Endothelial cell of umbilical vein (primary cell): ENCODE measurements at regions not wholly inside any gene's neighbourhood (a gene's known extent, or its start where the extent isn't known, plus 50 kb on each side); places are given as distances from the start of the nearest gene placed in this dataset.
A peak's percentile ranks its signal among the peaks of the same experiment; 100 is the strongest.

ENCODE experiments used
- BruUV-seq: library from RNA; stranded (reverse); fragments of 400-500 nt; replicated peaks from 2 replicates; lab custom pipeline; 2021; lab: Mats Ljungman, UMichigan
- CTCF ChIA-PET: fragments of 300-600, 350-600 bp; sonication (Branson Sonifier 250); formaldehyde crosslinking; loops from one replicate; lab custom pipeline; 2021; ENCODE audit warnings: antibody characterized with exemption, inconsistent platforms; lab: Charles Lee
- POLR2A ChIA-PET: fragments of 300-600, 350-600 bp; sonication (Branson Sonifier 250); formaldehyde crosslinking; loops from one replicate; lab custom pipeline; 2021; ENCODE audit warnings: antibody characterized with exemption, inconsistent platforms; lab: Charles Lee
- DNase-seq: peaks from one replicate; pipeline ENCODE4 v3.0.0-alpha.2; 2011; ENCODE audit warnings: low read depth, low spot score
- FAIRE-seq: peaks from 2 replicates; lab custom pipeline; 2011; peaks lifted over from hg19 to GRCh38; lab: Jason Lieb, UNC
- H2AFZ ChIP-seq: 2 replicates; pipeline ENCODE4 v1.6.0; 2012; ENCODE audit warnings: low read depth, low read length, control low read depth, inconsistent platforms
- H3K27ac ChIP-seq: 2 replicates; pipeline ENCODE4 v1.5.1; 2011; ENCODE audit warnings: low read depth, mild to moderate bottlenecking, control low read depth, low read length, moderate library complexity; ENCODE audit not compliant: insufficient read depth
- H3K27me3 ChIP-seq, 2 experiments: 2 replicates each; pipeline versions ENCODE4 v1.6.0 to v1.6.1; 2011; ENCODE audit warnings: low read length in 2 of 2, mixed read lengths in 1 of 2; ENCODE audit not compliant: control insufficient read depth in 2 of 2, insufficient read depth in 2 of 2
- H3K36me3 ChIP-seq, 2 experiments: 2 replicates in 1 of 2; 3 replicates in 1 of 2; pipeline ENCODE4 v1.5.1; 2011; ENCODE audit warnings: low read length in 2 of 2, mild to moderate bottlenecking in 1 of 2, moderate library complexity in 1 of 2; ENCODE audit not compliant: control insufficient read depth in 2 of 2, insufficient read depth in 2 of 2; ENCODE audit errors: extremely low read depth in 1 of 2
- H3K4me1 ChIP-seq: 3 replicates; pipeline ENCODE4 v1.5.1; 2011; ENCODE audit warnings: mild to moderate bottlenecking, low read length; ENCODE audit not compliant: control insufficient read depth, insufficient read depth; ENCODE audit errors: extremely low read depth
- H3K4me2 ChIP-seq: 2 replicates; pipeline ENCODE4 v1.6.1; 2011; ENCODE audit warnings: low read length, control low read depth, mixed read lengths; ENCODE audit not compliant: insufficient read depth
- H3K4me3 ChIP-seq, 3 experiments: fragments of 200-600 bp in 1 of 3; sonication (generic), shearing (Covaris generic) in 1 of 3; replicated peaks in 1 of 3; 2 replicates each; pipeline ENCODE4 v1.5.1; 2011 to 2016; ENCODE audit warnings: control low read depth in 3 of 3, low read length in 3 of 3, mild to moderate bottlenecking in 2 of 3, inconsistent platforms in 1 of 3, low read depth in 1 of 3, moderate library complexity in 1 of 3; ENCODE audit not compliant: insufficient read depth in 1 of 3
- H3K79me2 ChIP-seq: 2 replicates; pipeline ENCODE4 v1.6.0; 2012; ENCODE audit warnings: low read length, inconsistent platforms; ENCODE audit not compliant: control insufficient read depth, insufficient read depth
- H3K9ac ChIP-seq: replicated peaks from 2 replicates; pipeline ENCODE3; 2011; ENCODE audit warnings: low read length, control low read depth; ENCODE audit not compliant: insufficient read depth; ENCODE audit errors: extremely low read depth
- H3K9me1 ChIP-seq: replicated peaks from 3 replicates; pipeline ENCODE4 v1.6.0; 2011; ENCODE audit warnings: mild to moderate bottlenecking, low read length; ENCODE audit not compliant: control insufficient read depth, insufficient read depth; ENCODE audit errors: extremely low read depth
- H3K9me3 ChIP-seq: replicated peaks from 2 replicates; pipeline ENCODE4 v1.5.1; 2012; ENCODE audit warnings: low read length, inconsistent platforms; ENCODE audit not compliant: control insufficient read depth, insufficient read depth
- H4K20me1 ChIP-seq: replicated peaks from 2 replicates; pipeline ENCODE3; 2011; ENCODE audit warnings: mild to moderate bottlenecking, low read length; ENCODE audit not compliant: control insufficient read depth, insufficient read depth; ENCODE audit errors: extremely low read depth
- JUN ChIP-seq: IDR thresholded peaks from 2 replicates; pipeline ENCODE4 v1.6.1; 2011; ENCODE audit warnings: borderline replicate concordance, low read depth; ENCODE audit not compliant: insufficient read length, insufficient read depth
- POLR2AphosphoS5 ChIP-seq: IDR thresholded peaks from 2 replicates; pipeline ENCODE4 v1.6.1; 2012; ENCODE audit warnings: low read depth, mild to moderate bottlenecking, control low read depth, low read length, moderate library complexity; ENCODE audit not compliant: insufficient read depth
- dilution Hi-C: fragments of 300-500 bp; cut with MboI; formaldehyde crosslinking; loops from one replicate; pipeline ENCODE4 v1.15.0; 2019; ENCODE audit warnings: low sequenced_read_pairs; ENCODE audit not compliant: extremely low pct_ligation_motif_present
- intact Hi-C: fragments of 100-400 bp; cut with micrococcal nuclease; formaldehyde crosslinking; loops from one replicate; pipeline ENCODE4 v1.10.0; 2022
- TF ChIP-seq, protein P1 (sequence below): IDR thresholded peaks from 2 replicates; pipeline ENCODE4 v1.6.1; 2011; ENCODE audit not compliant: insufficient read depth, insufficient read length
- TF ChIP-seq, protein P2 (sequence below), 2 donors: IDR thresholded peaks; 1 replicate in 1 of 2; 2 replicates in 1 of 2; pipeline ENCODE4 v1.5.1; 2011; ENCODE audit warnings: low read length in 2 of 2, mild to moderate bottlenecking in 2 of 2, moderate library complexity in 2 of 2, control low read depth in 1 of 2, inconsistent platforms in 1 of 2, low read depth in 1 of 2; ENCODE audit not compliant: insufficient read depth in 1 of 2; ENCODE audit errors: extremely low read depth in 1 of 2

DNA sequence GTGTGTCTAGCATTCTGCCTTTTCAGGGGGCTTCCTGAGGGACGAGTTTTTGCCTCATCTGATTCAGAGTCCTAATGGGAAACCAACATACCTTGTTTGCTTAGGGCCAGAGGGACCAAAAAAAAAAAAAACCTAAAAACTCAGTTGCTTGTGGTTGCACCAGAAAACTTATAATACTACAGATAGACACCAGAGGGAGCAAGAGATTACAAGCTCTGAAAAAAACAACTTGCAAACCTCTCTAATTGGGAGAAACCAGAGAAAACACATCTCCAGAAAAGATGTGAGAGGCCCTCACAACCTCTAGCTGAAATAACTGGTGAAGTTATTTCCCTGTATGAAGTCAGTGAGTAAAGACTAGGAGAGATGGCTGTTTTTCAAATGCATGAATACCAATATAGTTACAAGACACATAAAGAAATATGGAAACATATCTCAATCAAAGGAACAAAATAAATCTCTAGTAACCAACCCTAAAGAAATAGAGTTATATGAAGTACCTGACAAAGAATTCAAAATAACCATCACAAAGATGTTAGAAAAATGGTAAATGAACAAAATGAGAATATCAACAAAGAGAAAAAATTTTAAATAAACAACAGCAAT is 233.7 kb upstream of the NFIA start:
- H3K79me2 ChIP-seq, result no peaks in the 10 kb centered on the region
- peak overlapping the region; percentile 28 for H2AFZ ChIP-seq
- DNase-seq (peak; percentile 79), FAIRE-seq (no peak)
- no peaks in the 10 kb centered on the region for H3K4me1 ChIP-seq
- CTCF ChIA-PET, result interaction anchor here (0.6 to 5.3 kb wide), 53 partner anchors 9 to 1005 kb away, joined by 3 to 133 read pairs (median 5); no protein-coding TSS in a partner anchor
- dilution Hi-C loops, result no loop called here
- no peaks in the 10 kb centered on the region for H4K20me1 ChIP-seq
- TF ChIP-seq JUN, result no peak
- TF ChIP-seq, protein P1, sequence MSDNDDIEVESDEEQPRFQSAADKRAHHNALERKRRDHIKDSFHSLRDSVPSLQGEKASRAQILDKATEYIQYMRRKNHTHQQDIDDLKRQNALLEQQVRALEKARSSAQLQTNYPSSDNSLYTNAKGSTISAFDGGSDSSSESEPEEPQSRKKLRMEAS, result no peak
- TF ChIP-seq, protein P2, sequence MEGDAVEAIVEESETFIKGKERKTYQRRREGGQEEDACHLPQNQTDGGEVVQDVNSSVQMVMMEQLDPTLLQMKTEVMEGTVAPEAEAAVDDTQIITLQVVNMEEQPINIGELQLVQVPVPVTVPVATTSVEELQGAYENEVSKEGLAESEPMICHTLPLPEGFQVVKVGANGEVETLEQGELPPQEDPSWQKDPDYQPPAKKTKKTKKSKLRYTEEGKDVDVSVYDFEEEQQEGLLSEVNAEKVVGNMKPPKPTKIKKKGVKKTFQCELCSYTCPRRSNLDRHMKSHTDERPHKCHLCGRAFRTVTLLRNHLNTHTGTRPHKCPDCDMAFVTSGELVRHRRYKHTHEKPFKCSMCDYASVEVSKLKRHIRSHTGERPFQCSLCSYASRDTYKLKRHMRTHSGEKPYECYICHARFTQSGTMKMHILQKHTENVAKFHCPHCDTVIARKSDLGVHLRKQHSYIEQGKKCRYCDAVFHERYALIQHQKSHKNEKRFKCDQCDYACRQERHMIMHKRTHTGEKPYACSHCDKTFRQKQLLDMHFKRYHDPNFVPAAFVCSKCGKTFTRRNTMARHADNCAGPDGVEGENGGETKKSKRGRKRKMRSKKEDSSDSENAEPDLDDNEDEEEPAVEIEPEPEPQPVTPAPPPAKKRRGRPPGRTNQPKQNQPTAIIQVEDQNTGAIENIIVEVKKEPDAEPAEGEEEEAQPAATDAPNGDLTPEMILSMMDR (IDR thresholded peaks at IDR 0.05; ENCODE audit: extremely low read depth in 1 of 2, insufficient read depth in 1 of 2, low read depth in 1 of 2, low read length in 2 of 2), result peak; percentile 35 to 45
- TF ChIP-seq POLR2AphosphoS5, result no peak
- H3K9me1 ChIP-seq, result no peaks in the 10 kb centered on the region
- no TSS peak for BruUV-seq
- H3K9me3 ChIP-seq, result no peaks in the 10 kb centered on the region
- no peaks in the 10 kb centered on the region for H3K27me3 ChIP-seq
- intact Hi-C loops, result loop anchor here (1.0 to 2.0 kb wide), 10 partner anchors 115 to 1004 kb away; no protein-coding TSS in a partner anchor
- no peak overlapping the region for H3K4me3 ChIP-seq
- POLR2A ChIA-PET, result interaction anchor here (0.7 kb wide), 1 partner anchor 740 kb away, joined by 5 read pairs; no protein-coding TSS in a partner anchor
- no peak overlapping the region for H3K27ac ChIP-seq
- H3K4me2 ChIP-seq, result no peak overlapping the region
- H3K9ac ChIP-seq, result no peak overlapping the region
- H3K36me3 ChIP-seq, result no peaks in the 10 kb centered on the region
